K562 (cell line): ENCODE measurements at regions not wholly inside any gene's neighbourhood (a gene's known extent, or its start where the extent isn't known, plus 50 kb on each side); places are given as distances from the start of the nearest gene placed in this dataset.

Experiments
- C11orf30 ChIP-seq: fragments of 450-650 bp; IDR thresholded peaks from 2 replicates; pipeline ENCODE4 v1.6.1; 2016; ENCODE audit warnings: low read depth, mild to moderate bottlenecking
- RAD21 ChIP-seq, 2 experiments: fragments of 250-450 bp in 1 of 2; fragments of 450-650 bp in 1 of 2; sonication (Bioruptor Pico) in 1 of 2; formaldehyde crosslinking in 1 of 2; IDR thresholded peaks in 1 of 2; conservative IDR thresholded peaks in 1 of 2; 2 replicates each; pipeline versions ENCODE4 v1.4.0 to v1.8.0; 2020 to 2022; ENCODE audit warnings: mild to moderate bottlenecking in 2 of 2, moderate library complexity in 1 of 2
- REST ChIP-seq, 2 experiments: fragments of 450-650 bp; formaldehyde crosslinking in 1 of 2; IDR thresholded peaks; 2 replicates each; pipeline versions ENCODE4 v1.4.0 to v1.6.1; 2014 to 2020; ENCODE audit warnings: mild to moderate bottlenecking in 2 of 2, borderline replicate concordance in 1 of 2, low read depth in 1 of 2
- TF ChIP-seq, protein P1 (sequence below): fragments of 250-450 bp; sonication (Bioruptor Pico); IDR thresholded peaks from 2 replicates; pipeline ENCODE4 v1.5.0; 2020; ENCODE audit warnings: mild to moderate bottlenecking, borderline replicate concordance

DNA sequence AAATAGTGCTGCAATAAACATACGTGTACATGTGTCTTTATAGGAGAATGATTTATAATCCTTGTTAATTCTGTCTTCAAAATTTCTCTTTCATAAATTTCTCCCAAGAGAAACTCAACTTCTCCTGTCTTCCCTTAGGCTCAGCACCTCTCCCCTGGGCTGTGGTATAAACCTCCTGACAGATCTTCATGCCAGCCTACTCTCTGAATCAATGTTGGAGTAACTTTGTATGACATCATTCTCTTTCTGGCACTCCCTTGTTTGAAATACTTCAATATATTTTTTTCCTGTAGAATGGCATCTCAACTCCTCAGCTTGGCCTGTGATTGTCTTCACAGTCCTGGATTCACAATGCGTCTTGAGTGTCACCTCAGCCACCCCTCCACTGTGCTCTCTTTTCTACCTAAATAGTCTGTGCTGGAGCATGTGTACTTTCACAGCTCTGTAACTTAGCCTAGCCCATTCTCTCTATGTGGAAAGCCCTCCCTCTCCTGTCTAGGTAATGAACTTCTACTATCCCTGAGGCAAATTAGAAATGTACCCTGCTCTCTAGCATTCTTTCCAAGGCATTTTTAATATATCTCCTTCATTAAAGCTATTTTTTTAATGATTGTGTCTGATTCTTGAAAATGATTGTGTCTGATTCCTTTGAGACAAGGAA is 649.9 kb upstream of the FANCL start (continued):
- peak; percentile 20; the same call in 1 of the 2 replicates for TF ChIP-seq REST (IDR thresholded peaks at IDR 0.05; ENCODE audit: borderline replicate concordance)
- no peak for TF ChIP-seq REST (CRISPR knock-in tag; IDR thresholded peaks at IDR 0.05; ENCODE audit: low read depth)
- TF ChIP-seq RAD21 (CRISPR knock-in tag; conservative IDR thresholded peaks at IDR 0.05 in 1 of 2, IDR thresholded peaks at IDR 0.05 in 1 of 2), result peak; percentile 34 to 51; a peak in 3 of 4 replicates
- TF ChIP-seq, protein P1, sequence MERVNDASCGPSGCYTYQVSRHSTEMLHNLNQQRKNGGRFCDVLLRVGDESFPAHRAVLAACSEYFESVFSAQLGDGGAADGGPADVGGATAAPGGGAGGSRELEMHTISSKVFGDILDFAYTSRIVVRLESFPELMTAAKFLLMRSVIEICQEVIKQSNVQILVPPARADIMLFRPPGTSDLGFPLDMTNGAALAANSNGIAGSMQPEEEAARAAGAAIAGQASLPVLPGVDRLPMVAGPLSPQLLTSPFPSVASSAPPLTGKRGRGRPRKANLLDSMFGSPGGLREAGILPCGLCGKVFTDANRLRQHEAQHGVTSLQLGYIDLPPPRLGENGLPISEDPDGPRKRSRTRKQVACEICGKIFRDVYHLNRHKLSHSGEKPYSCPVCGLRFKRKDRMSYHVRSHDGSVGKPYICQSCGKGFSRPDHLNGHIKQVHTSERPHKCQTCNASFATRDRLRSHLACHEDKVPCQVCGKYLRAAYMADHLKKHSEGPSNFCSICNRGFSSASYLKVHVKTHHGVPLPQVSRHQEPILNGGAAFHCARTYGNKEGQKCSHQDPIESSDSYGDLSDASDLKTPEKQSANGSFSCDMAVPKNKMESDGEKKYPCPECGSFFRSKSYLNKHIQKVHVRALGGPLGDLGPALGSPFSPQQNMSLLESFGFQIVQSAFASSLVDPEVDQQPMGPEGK (CRISPR knock-in tag), result no peak
- no peak for TF ChIP-seq C11orf30
